ENCODE measurements at regions not wholly inside any gene's neighbourhood (a gene's known extent, or its start where the extent isn't known, plus 50 kb on each side); places are given as distances from the start of the nearest gene placed in this dataset.
A peak's percentile ranks its signal among the peaks of the same experiment; 100 is the strongest.

DNA sequence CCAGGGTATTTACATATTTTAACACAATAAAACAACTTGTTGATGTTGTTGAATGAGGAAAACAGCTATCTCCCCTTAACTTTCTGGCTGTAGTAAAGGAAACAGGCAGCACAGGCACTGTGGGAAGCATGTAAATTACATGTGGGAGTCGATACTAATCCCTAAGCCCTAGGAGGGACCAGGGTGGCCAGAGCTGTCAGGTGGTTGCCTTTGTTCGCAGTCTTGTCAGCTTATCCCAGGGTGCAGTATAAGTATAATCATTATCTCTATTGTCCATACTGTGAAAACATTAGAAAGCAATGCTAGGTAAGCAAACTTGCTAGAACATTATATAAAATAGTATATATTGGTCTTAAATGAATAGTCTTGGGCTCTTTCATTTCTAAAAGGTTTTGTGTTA, 125.6 kb upstream of the RPS23 start:
- Histone ChIP-seq H3K9me3 (peaks cover 0 to 17% of the 10 kb centered on the region in 2 donors), H3K4me3 (no peak overlapping the region), H3K4me1 (peaks cover 0 to 4% of the 10 kb centered on the region in 2 donors), H3K36me3 (no peaks in the 10 kb centered on the region), H3K27ac (no peak overlapping the region), H3K27me3 (no peaks in the 10 kb centered on the region)
- intact Hi-C loops (cut with DNase I) = no loop called here
- no peak for ATAC-seq
- TF ChIP-seq CTCF (IDR thresholded peaks at IDR 0.05) = no peak
- DNase-seq = no peak

DNA sequence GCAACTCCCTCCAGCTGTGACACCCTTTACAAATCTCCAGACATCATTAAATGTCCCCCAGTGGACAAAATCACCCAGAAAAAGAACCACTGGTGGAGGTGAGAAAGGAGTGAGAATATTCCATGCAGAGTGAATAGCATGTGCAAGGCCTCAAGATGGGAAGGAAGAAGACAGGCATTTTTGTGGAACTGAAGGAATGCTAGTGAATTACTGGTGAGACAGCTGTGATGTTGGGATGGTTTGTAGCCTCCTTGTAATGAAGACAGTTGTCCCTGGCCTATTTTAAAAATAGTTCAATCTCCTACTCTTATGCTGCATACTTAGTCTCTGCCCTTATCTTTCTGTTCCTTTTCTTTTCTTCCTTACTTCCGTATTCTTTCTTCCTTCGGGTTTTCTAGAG, 124.9 kb upstream of the RPS23 start:
- DNase-seq (no peak), ATAC-seq (no peak)
- Histone ChIP-seq H3K4me3 (no peak overlapping the region), H3K27me3 (no peaks in the 10 kb centered on the region), H3K4me1 (peaks cover 0 to 4% of the 10 kb centered on the region in 2 donors), H3K9me3 (peaks cover 0 to 17% of the 10 kb centered on the region in 2 donors), H3K27ac (no peak overlapping the region), H3K36me3 (no peaks in the 10 kb centered on the region)
- no peak for TF ChIP-seq CTCF (IDR thresholded peaks at IDR 0.05)
- intact Hi-C loops (cut with DNase I) = no loop called here

DNA sequence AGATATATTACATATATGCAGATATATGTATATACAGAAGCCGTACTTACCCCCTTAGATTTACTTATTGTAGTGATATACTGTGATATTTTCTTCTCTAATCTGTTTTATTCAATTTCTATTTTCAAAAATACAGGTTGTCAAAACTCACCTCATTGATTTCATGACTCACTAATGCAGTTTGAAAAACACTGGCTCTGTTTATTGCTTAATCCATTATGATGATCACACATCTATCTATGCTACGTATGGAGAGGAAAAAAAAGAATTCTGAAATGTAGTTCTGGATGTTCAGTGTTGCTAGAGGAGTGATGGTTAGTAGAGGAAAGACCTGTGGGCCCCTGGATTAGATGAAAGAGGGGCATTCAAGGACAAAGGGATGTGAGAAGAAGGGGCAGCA, 121.0 kb upstream of the RPS23 start:
- Histone ChIP-seq H3K36me3 (no peaks in the 10 kb centered on the region), H3K4me1 (no peaks in the 10 kb centered on the region), H3K27me3 (no peaks in the 10 kb centered on the region), H3K4me3 (no peak overlapping the region), H3K27ac (no peak overlapping the region), H3K9me3 (peaks cover 0 to 9% of the 10 kb centered on the region in 2 donors)
- DNase-seq (no peak), ATAC-seq (no peak)
- intact Hi-C loops (cut with DNase I) = no loop called here
- no peak for TF ChIP-seq CTCF (IDR thresholded peaks at IDR 0.05)

DNA sequence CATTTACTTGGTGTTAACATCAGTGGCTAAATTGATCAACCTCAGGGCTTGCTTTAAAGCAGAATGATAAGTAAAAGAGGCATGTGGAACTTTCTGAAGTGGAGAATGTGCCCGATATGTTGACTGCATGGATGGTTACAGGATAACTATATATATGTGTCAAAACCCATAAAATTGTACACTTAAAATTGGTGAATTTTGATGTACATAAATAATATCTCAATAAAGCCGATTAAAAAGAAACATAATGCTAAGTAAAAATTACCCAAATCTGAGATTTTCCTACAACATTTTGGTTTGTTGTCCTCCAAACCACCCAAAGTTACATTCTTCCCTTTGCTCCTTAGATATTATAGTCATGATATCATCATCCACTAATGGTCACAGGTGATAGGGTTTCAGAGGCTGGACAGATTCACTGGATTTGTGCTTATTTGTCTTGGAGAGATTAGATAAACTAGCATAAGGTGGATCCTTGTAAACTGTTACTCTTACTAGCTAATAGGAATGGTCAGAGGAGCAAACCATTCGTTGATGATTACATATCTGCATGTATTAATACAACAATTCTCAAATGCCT, 119.7 kb upstream of the RPS23 start:
- Histone ChIP-seq H3K4me3 (no peak overlapping the region), H3K27me3 (no peaks in the 10 kb centered on the region), H3K4me1 (no peaks in the 10 kb centered on the region), H3K36me3 (no peaks in the 10 kb centered on the region), H3K9me3 (no peaks in the 10 kb centered on the region), H3K27ac (no peak overlapping the region)
- TF ChIP-seq CTCF (IDR thresholded peaks at IDR 0.05) = no peak
- ATAC-seq (no peak), DNase-seq (no peak)
- intact Hi-C loops (cut with DNase I) = no loop called here

GRCh38 chr5:82396871-82397514, 118.8 kb upstream of the RPS23 start:
- intact Hi-C loops (cut with DNase I) = no loop called here
- DNase-seq (peak; percentile 81 to 94 (median 83)), ATAC-seq (peak; percentile 99)
- H3K36me3 ChIP-seq = no peaks in the 10 kb centered on the region
- no peak overlapping the region for H3K4me3 ChIP-seq
- TF ChIP-seq CTCF (IDR thresholded peaks at IDR 0.05) = no peak
- H3K4me1 ChIP-seq = no peaks in the 10 kb centered on the region
- no peaks in the 10 kb centered on the region for H3K27me3 ChIP-seq
- H3K9me3 ChIP-seq = no peaks in the 10 kb centered on the region
- H3K27ac ChIP-seq = peak overlapping the region in 1 of 2 donors; percentile 41
